ENCODE measurements at regions not wholly inside any gene's neighbourhood (a gene's known extent, or its start where the extent isn't known, plus 50 kb on each side); places are given as distances from the start of the nearest gene placed in this dataset.

DNA sequence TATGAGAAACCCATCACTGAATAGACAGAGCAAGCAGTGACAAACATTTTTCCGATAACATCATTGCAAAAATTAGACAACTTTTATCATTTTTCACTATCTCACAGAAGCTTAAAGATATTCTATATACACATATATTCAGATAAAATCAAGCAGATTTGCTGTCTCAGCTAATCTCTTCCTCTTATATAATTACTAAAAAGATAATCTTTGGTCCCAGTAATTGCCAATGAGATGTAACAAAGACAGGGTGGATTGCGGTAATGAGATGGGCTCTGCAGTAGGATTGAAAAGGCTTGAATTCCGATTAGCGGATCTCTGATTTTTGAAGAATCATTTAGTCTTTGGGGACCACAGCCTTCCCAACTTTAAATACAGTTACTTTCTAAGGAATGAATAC lies 63.5 kb downstream of the SYT4 start:
- no peak for DNase-seq (ENCODE audit: low read depth)

DNA sequence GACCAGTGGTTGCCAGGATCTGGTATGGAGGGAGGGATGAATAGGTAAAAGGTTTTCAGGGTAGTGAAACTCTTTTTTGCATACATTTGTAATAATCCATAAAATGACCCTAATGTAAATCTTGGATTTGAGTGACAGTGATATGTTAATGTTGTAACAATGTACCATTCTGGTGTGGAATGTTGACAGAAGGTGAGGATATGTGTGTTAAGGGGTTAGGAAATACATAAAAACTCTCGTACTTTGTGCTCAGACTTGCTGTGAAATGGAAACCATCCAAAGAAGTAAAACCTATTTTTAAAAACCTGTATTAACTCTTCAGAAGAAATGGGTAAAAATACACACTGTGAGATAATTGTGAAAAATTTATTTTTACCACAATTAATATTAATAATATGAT lies 66.2 kb downstream of the SYT4 start:
- DNase-seq (ENCODE audit: low read depth): no peak

DNA sequence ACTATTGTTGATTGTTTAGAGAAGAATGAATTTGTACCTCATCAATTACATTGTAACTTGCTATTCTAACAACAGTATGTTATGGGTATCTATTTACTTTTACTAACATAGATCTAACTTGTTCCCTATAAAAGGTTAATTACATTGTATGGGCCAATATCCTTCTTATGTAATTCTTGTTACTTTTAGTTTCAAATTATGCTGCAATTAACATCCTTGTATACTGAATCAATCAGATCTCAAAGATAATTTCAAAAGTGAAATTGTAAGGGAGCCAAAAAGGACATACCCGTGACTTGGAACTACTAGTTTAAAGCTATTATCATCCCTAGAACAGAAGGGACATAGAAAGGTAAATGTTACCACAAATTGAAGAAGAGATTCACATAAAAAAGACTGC lies 79.9 kb upstream of the RIT2 start:
- no peak for DNase-seq (ENCODE audit: low read depth)

DNA sequence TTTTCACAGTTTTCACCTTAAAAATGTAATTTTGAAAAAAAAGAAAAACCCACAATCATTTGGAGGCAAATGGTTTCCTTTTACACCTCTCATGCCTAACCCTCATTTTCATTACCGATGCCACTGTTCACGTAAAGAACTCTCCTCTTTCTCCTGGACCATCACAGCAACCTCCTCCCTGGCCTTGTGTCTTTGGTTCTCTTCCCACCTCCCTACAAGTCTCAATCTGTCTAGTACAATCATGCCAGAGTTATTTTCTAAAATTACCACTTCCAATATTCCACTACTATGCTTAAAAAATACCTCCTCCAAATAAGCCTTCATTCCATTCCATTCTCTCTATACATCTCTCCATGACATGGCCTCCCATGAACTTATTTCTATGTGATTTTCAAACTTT lies 77.9 kb upstream of the RIT2 start:
- no peak for DNase-seq (ENCODE audit: low read depth)

DNA sequence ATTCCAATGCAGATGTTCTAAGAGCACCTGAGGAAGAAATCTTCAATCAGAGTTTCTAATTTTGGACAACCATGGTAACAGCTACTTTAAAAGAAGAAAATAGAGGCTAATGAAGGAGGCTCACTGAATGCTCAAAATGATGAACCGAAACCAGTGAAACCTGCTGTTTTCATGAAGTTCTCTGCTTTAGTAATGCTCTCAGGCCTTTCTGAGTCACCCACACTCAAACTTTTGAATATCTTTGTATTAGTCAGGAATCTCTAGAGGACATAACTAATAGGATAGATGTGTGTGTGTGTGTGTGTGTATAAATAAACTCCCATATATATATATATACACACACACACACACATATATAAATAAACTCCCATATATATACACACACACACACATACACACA lies 76.9 kb upstream of the RIT2 start:
- peak; percentile 21 for DNase-seq (ENCODE audit: low read depth)

DNA sequence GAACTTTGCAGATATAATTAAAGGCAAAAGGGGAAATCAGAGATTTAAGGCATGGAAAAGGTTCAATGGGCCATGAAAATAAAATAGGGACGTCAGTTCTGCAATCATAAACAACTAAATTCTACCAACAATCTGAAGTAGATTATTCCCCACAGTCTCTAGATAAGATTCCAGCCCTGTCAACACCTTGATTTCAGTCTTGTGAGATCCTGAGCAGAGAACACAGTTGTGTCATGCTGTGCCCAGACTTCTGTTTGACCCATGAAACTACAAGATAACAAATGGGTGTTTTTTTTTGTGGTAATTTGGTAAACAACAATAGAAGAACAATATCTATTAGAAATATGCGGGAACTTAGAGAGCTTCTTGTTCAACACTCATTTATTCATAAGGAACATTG lies 66.2 kb upstream of the RIT2 start:
- DNase-seq (ENCODE audit: low read depth): no peak

DNA sequence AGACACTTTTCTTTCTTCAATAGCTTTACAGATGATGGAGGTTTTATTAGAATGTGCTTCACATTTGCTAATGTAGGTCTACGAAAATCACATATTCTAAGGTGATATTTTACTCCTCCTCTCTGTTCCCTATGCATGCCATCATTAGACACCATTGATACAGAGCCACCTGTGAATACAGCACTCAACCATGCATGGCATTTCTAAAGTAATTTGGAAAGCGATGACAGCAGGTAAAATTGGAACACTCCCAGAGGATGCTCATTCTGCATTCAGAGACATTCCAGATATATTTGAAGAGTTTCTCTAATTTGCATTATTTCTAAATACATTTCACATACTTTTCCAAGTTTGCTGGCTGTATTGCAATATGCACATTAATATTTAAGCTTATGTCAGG lies 65.3 kb upstream of the RIT2 start:
- DNase-seq (ENCODE audit: low read depth): no peak

DNA sequence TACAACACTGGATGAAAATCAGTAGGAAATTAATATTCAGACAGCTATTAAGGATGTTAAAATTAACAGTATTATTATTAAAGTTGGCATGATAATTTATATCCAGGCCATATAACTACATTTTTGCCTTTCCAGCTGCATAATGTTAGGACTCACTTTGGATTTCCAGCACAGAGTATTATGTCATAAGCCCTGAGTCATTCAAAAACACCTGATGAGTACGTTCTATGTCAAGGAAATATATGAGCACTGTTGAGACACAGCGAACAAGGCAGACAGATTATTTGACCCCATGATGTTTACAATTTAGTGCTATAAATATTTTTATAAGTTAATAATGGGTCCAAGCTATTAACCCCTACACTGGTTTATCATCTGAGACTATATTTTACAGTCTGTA lies 59.8 kb upstream of the RIT2 start:
- DNase-seq (ENCODE audit: low read depth): no peak

DNA sequence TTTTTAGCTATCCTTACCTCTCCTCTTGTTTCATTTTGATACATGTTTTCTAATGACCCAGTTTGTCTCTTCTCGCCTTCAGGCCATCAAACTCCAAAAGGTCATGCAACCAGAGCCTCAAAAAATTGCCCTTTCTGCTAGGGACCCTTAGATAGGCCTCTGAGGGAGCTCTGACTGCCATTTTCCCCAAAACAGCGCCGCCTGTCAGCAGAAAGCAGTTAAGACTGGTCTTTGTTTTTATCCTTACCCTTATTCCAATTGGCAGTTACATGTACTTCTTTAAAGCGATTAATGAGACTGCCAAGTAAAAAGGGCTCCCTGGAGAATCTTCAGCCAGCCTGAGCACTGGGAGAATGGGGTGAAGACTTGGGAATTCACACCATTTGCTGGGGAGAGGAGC lies 55.1 kb upstream of the RIT2 start:
- no peak for DNase-seq (ENCODE audit: low read depth)

Measured in LHCN-M2 (cell line).